Hepatocyte (in vitro differentiated cells): ENCODE measurements at regions not wholly inside any gene's neighbourhood (a gene's known extent, or its start where the extent isn't known, plus 50 kb on each side); places are given as distances from the start of the nearest gene placed in this dataset.

Experiments used
- CTCF ChIP-seq: fragments of 200-600 bp; sonication (generic); IDR thresholded peaks from 2 replicates; pipeline ENCODE4 v1.5.1; 2016; ENCODE audit warnings: antibody characterized with exemption, mild to moderate bottlenecking; ENCODE audit not compliant: poor library complexity
- EZH2 ChIP-seq: fragments of 200-600 bp; sonication (generic); IDR thresholded peaks from 2 replicates; pipeline ENCODE4 v1.6.1; 2016; ENCODE audit warnings: antibody characterized with exemption, mild to moderate bottlenecking, borderline replicate concordance
- EZH2phosphoT487 ChIP-seq: fragments of 200-600 bp; sonication (generic); IDR thresholded peaks from one replicate; pipeline ENCODE4 v1.6.1; 2018; ENCODE audit warnings: antibody characterized with exemption, mild to moderate bottlenecking, low read depth, moderate library complexity; ENCODE audit not compliant: unreplicated experiment, severe bottlenecking

GRCh38 chr9:30746589-30746988, 1637.9 kb upstream of the ACO1 start:
- TF ChIP-seq CTCF = no peak
- no peak for TF ChIP-seq EZH2
- no peak for TF ChIP-seq EZH2phosphoT487
